Kidney epithelial cell (primary cell): ENCODE measurements at regions not wholly inside any gene's neighbourhood (a gene's known extent, or its start where the extent isn't known, plus 50 kb on each side); places are given as distances from the start of the nearest gene placed in this dataset.
"Not testable (repeated sequence)": the region's sequence is repeated elsewhere in the genome, so short reads cannot be mapped to it uniquely, and the experiment has no call there.

Experiments
- DNase-seq: peaks from one replicate; pipeline ENCODE4 v3.0.0-alpha.2; 2010; ENCODE audit warnings: low read depth
- H3K27me3 ChIP-seq: 2 replicates; pipeline ENCODE4 v1.6.0; 2011; ENCODE audit warnings: low read length; ENCODE audit not compliant: control insufficient read depth, insufficient read depth
- H3K36me3 ChIP-seq: 2 replicates; pipeline ENCODE4 v1.5.1; 2011; ENCODE audit warnings: low read length; ENCODE audit not compliant: control insufficient read depth, insufficient read depth
- H3K4me3 ChIP-seq: 2 replicates; pipeline ENCODE4 v1.5.1; 2011; ENCODE audit warnings: low read depth, mild to moderate bottlenecking, control low read depth, low read length

GRCh38 chr9:62849991-62850390, 1660.2 kb downstream of the SPATA31A7 start:
- H3K4me3 ChIP-seq, H3K36me3 ChIP-seq, H3K27me3 ChIP-seq, DNase-seq: not testable (repeated sequence)

GRCh38 chr9:62857280-62857679, 1667.4 kb downstream of the SPATA31A7 start:
- not testable (repeated sequence) for H3K4me3 ChIP-seq, DNase-seq, H3K27me3 ChIP-seq, H3K36me3 ChIP-seq

DNA sequence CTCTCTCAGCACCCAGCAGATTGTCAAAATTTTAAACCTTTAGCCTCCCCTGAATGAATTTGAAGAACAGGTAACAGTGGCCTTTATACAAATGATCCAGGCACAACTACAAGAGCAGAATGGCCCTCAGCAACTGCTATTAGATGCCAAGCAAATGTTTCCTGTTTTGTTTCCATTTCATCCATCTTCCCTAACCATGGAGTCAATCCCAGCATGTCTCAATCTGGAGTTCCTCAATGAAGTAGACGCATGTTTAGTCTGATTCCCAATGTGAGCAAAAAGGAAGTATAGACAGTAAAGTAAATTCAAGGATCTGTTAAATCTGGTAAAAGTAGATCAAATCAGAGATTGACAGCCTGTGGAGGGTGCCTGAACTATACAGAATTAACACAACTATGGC, 1668.4 kb downstream of the SPATA31A7 start:
- not testable (repeated sequence) for H3K27me3 ChIP-seq

DNA sequence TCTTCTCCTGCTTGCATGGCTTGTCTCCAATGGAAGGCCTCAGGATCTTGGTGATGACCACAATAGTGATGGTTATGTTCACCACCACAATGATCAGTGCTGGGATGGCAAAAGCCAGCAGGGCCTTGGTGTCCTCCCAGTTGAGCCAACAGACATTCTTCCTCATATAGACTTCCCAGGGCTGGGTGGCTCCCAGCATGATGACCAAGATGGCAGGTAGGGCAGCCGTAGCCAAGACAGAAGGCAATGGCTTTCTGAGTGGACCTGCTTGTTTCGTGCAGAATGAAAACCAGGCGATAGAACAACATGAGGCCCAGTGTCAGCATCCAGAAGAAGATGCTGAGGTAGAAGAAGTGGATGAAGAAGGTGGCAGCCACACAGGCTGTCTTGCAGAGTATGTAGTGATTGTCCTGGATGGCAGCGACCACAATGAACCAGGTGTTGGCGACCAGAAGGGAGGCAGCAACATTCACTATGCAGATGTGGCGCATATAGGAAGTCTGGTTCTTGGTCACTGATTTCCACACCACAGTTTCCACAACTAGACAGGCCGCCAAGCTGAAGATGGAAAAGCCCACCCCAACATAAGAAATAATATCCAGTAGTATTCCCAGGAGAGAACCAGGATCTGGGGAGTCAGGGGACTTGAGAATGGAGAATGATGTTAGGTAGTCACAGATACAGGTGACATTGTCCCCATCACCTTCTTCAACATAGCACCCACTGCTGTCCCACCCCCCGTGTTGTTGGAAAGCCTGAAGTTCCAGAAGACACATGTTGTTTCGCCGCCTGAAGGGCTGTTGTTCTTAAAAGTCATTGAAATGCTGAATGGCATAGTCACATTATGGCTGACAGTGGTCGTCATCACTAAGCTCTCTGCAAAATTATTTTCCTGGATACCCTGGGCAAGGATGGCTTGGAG, 1671.4 kb downstream of the SPATA31A7 start:
- not testable (repeated sequence) for H3K36me3 ChIP-seq, DNase-seq, H3K4me3 ChIP-seq
- H3K27me3 ChIP-seq, result peaks cover 11% of the 10 kb centered on the region

More for the DNA sequence above, 1668.4 kb downstream of the SPATA31A7 start:
- not testable (repeated sequence) for H3K36me3 ChIP-seq, H3K4me3 ChIP-seq, DNase-seq

GRCh38 chr9:62862180-62862579, 1672.3 kb downstream of the SPATA31A7 start:
- DNase-seq, result not testable (repeated sequence)

GRCh38 chr9:62863319-62863718, 1673.5 kb downstream of the SPATA31A7 start:
- H3K4me3 ChIP-seq, DNase-seq, H3K36me3 ChIP-seq: not testable (repeated sequence)
- peaks cover 11% of the 10 kb centered on the region for H3K27me3 ChIP-seq

More at GRCh38 chr9:62862180-62862579, 1672.3 kb downstream of the SPATA31A7 start:
- peaks cover 11% of the 10 kb centered on the region for H3K27me3 ChIP-seq
- not testable (repeated sequence) for H3K4me3 ChIP-seq, H3K36me3 ChIP-seq

DNA sequence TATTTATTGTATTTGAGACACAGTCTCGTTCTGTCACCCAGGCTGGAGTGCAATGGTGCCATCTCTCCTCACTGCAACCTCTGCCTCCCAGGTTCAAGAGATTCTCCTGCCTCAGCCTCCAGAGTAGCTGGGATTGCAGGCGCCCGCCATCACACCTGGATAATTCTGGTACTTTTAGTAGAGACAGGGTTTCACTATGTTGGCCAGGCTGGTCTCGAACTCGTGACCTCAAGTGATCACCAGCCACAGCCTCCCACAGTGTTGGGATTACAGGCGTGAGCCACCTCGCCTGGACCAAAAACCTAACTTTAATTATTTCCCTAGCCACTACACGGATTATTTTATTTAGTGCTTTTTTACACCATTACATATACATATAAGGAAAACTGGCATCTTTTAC, 1674.0 kb downstream of the SPATA31A7 start:
- not testable (repeated sequence) for H3K36me3 ChIP-seq, DNase-seq, H3K4me3 ChIP-seq
- peaks cover 11% of the 10 kb centered on the region for H3K27me3 ChIP-seq

DNA sequence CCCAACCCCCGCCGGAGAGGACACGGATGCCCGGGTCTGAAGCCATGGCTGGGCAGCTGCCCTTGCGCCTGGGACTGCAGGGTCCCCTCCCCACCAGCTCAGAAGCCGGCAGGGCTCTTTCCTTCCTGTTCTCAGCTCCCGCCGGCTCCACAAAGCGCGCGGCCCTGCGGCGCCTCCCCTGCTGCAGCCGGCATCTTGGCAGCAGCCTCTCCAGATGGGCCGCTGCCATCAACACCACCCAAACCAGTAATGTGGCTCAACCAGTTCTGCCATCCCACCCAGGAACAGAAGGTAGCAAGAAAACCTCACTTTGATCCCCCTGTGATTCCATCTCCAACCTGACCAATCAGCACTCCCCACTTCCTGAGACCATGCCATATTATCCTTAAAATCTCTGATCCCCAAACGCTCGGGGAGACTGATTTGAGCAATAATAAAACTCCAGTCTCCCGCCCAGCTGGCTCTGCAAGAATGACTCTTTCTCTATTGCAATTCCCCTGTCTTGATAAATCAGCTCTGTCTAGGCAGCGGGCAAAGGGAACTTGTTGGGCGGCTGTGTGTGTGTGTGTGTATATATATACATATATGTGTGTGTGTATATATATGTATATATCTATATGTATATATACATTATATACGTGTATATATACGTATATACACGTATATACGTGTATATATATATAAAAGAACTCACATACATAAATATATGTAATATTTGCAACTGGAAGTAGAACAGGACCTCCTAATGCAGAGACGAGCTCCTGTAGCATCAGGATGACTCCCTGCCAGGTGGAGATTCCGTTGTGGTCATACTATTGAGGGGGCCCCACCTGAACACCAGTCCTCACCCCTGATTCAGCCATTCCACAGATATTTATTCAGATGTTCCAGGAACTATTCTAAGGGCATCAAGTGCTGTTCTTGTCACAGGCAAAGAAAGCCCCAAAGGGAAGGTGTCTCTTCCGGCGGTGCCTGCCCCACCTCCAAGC, 1674.9 kb downstream of the SPATA31A7 start:
- H3K4me3 ChIP-seq, DNase-seq, H3K36me3 ChIP-seq: not testable (repeated sequence)
- H3K27me3 ChIP-seq, result peaks cover 11% of the 10 kb centered on the region

GRCh38 chr9:62869061-62869460, 1679.2 kb downstream of the SPATA31A7 start:
- H3K4me3 ChIP-seq, DNase-seq, H3K27me3 ChIP-seq, H3K36me3 ChIP-seq: not testable (repeated sequence)

DNA sequence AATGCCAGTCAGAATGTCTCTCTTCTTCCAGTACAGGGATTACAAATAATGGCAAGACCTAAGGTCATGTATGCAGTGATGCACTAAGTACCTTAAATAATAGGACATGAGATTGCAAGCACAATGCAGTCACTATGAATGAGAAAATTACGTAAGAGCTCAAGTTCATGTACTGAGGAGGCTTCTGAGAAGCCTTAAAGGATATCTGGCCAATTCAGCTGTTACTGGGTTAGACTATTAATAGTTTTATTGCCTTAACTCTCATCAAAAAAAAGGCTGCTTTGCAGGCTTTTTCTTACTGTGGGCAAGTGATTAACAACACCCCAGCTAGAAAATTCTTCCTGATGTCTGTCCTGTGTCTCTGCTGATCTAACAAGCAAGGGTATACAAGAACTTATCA, 1681.9 kb downstream of the SPATA31A7 start:
- not testable (repeated sequence) for H3K4me3 ChIP-seq, DNase-seq, H3K27me3 ChIP-seq, H3K36me3 ChIP-seq

DNA sequence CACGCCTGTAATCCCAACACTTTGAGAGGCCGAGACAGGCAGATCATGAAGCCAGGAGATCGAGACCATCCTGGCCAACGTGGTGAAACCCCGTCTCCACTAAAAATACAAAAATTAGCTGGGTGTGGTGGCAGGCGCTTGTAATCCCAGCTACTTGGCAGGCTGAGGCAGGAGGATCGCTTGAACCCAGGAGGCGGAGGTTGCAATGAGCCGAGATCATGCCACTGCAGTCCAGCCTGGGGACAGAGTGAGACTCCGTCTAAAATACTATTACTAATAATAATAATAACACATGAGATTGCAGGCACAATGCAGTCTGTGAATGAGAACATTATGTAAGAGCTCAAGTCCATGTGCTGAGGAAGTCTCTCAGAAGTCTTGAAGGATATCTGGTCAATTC, 1684.4 kb downstream of the SPATA31A7 start:
- H3K27me3 ChIP-seq, H3K4me3 ChIP-seq, DNase-seq, H3K36me3 ChIP-seq: not testable (repeated sequence)

DNA sequence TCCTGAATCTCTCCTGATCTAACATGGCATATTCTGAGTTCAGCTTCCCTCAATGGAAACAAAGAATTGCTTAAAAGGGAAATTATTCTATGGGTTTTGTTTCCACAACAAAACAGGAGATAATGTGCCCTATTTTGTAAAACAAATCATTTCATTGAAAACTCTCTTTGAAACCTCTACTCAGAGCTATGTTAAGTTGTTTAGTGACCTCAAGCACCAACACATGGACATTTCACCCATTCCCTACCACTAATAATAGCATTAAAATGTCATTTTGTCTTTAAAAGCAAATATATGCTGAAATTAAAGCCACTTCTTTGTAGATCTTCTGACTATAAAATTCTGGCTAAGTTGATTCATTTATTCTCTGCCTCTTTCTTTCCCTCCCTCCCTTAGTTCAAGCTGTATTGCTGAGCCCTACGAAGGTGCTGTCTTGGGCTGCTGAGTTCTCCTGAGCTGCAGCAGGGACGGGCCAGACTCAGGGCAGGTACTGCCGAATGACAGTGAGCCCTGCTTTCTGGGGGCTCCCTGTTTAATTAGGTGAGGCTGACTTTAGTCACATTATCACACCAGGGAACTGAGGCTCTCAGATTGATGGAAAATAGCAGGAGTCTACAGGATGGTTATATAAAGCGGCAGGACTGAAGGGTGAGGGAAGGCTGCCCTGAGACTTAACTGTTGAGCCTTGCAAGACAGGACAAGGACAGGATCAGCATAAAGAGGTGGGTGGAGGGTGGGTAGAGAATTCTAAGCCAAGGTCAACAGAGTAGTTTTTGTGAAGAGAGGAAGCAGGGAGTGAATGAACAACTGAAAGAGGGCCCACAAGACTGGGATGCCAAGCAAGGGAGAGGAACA, 1685.1 kb downstream of the SPATA31A7 start:
- not testable (repeated sequence) for H3K36me3 ChIP-seq, DNase-seq, H3K27me3 ChIP-seq, H3K4me3 ChIP-seq

- not testable (repeated sequence) for H3K36me3 ChIP-seq, DNase-seq, H3K4me3 ChIP-seq, H3K27me3 ChIP-seq
These were observed 1687.7 kb downstream of the SPATA31A7 start for GRCh38 chr9:62877552-62877951.

DNA sequence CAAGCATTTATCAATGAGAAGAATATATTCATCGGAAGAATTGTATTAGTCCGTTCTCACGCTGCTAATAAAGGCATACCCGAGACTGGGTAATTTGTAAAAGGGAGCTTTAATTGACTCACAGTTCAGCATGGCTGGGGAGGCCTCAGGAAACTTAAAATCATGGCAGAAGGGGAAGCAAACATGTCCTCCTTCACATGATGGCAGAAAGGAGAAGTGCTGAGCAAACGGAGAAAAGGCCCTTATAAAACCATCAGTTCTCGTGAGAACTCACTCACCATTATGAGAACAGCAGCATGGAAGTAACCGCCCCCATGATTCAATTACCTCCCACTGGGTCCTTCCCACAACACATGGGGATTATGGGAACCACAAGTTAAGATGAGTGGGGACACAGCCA, 1688.2 kb downstream of the SPATA31A7 start:
- DNase-seq, H3K36me3 ChIP-seq, H3K4me3 ChIP-seq, H3K27me3 ChIP-seq: not testable (repeated sequence)
